ENCODE measurements at regions not wholly inside any gene's neighbourhood (a gene's known extent, or its start where the extent isn't known, plus 50 kb on each side); places are given as distances from the start of the nearest gene placed in this dataset.
"Not testable (repeated sequence)": the region's sequence is repeated elsewhere in the genome, so short reads cannot be mapped to it uniquely, and the experiment has no call there.

DNA sequence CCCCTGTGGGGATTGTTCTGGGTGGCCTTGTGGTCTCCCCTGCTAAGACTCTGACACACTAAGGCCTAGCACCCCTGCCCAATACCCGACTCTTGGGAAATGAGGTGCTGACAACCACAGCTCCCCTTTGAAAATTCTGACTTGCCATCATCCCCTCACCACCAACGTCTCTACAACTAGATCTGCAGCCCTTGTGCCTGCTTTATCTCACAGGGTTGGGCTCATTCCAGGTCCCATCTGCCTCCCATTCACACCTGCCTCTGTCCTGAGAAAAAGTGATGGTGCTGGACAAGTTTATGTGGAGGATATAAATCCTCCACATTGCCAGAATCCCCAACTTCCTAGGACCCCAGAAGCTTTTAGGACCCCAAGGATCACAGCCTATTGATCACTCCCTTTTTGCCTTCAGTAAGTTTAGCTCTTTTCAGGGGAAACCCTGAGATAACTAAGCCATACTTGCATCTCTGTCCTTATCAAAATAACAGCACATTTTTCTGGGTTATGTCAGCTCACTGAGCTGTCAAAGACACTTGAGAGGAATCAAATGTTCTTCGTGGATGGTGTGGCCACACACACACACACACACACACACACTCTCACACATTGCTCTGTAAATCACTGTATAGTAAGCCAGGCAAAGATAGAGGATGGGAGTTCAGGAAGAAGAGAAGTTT lies 136.8 kb upstream of the CES5A start:
- DNase-seq, result no peak

DNA sequence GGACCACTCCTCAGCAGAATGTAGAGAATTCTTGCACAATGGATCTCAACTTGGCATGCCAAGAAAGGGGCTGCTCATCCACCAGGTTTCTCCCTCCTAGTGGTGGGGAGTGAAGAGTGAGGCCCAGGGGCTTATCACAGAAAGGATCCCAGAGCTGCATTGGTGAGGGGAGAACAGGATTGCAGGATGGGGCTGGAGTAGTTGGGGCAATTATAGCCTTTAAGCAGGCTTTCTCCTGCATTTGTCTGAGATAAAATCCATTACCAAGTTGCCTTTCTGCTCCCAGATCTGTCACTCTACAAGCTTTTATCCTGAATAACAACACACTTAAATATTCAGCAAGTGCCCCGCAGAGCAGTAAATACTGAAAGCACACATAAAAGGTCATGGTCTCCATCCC lies 130.8 kb upstream of the CES5A start:
- DNase-seq, result no peak

DNA sequence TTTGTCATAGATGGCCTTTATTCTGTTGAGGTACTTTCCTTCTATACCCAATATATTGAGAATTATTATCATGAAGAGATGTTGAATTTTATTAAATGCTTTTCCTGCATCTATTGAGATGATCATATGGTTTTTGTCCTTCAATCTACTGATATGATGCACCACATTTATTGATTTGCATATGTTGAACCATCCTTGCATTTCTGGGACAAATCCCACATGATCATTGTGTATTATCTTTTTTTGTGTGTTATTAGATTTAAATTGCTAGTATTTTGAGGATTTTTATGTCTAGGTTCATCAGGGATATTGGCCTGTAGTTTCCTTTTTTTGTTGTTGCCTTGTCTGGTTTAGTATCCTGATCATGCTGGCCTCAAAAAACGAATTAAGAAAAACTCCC lies 124.5 kb upstream of the CES5A start:
- no peak for DNase-seq

DNA sequence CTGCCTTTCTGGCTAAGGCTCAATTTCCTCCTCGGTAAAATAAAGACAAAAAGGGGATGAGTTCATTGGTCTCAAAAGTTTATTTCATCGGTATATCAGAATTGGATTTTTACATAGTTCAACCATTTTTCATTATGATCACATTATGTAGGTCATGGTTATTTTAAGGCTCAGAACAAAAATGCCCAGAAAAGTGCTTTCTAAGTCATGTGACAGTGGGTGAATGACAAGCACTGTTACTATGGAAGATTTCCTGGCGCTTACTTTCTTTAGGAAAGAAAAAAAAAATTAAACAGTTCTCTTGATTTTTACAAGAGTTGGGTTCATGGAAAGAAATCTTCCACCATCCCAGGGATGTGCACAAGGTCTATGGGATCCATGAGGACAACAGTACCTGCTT lies 117.9 kb upstream of the CES5A start:
- DNase-seq, result no peak

DNA sequence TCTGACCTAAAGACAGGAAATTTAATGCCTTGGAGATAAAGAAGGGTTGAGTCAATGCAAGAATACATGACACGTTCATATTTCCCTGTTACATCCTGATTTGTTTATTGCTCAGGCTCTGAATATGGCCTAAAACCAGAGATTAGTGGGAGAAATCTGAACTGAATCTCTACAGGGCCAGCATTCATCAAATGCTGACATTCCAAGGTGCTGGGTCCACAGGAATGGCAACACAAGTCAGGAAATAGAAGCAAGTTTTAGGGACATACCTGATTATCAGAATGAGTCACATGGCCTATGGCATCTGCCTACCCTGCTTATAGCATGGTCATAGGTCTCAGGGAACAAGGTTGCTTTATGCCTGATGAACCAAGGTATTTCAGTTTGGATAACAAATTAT lies 117.4 kb upstream of the CES5A start:
- no peak for DNase-seq

DNA sequence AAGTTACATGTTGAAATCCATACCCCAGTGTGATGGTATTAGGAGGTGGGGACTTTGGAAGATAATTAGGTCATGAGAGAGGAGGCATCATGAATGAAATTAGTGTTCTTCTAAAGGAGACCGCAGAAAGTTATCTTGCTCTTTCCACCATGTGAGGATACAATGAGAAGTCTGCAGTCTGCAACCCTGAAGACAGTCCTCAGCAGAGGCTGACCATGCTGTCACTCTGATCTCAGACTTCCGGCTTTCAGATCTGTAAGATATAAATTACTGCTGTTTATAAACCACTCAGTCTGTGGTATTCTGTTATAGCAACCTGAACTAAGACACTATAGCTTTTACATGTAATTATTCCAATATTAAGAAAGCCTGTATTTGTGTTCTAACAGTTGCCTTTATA lies 116.7 kb upstream of the CES5A start:
- no peak for DNase-seq

DNA sequence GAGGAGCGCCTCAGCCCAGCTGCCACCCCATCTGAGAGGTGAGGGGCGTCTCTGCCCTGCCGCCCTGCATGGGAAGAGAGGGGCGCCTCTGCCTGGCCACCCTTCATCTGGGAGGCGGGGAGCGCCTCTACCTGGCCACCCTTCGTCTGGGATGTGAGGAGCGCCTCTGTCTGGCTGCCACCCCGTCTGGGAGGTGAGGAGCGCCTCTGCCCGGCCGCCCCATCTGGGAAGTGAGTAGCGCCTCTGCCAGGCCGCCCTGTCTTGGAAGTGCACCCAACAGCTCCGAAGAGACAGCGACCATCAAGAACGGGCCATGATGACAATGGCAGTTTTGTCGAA lies 114.4 kb upstream of the CES5A start:
- DNase-seq, result no peak

DNA sequence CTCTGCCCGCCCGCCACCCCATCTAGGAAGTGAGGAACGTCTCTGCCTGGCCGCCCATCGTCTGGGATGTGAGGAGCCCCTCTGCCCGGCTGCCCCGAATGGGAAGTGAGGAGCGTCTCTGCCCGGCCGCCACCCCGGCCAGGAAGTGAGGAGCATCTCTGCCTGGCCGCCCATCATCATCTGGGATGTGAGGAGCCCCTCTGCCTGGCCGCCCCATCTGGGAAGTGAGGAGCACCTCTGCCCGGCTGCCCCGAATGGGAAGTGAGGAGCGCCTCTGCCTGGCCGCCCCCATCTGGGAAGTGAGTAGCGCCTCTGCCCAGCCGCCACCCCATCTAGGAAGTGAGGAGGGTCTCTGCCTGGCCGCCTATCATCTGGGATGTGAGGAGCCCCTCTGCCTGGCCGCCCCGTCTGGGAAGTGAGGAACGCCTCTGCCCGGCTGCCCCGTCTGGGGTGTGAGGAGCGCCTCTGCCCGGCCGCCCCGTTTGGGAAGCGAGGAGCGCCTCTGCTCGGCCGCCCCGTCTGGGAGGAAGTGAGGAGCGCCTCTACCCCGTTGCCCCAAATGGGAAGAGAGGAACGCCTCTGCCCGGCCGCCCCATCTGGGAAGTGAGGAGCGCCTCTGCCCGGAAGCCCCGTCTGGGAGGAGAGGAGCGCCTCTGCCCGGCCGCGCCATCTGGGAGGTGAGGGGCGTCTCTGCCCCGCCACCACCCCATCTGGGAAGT lies 113.8 kb upstream of the CES5A start:
- not testable (repeated sequence) for DNase-seq

DNA sequence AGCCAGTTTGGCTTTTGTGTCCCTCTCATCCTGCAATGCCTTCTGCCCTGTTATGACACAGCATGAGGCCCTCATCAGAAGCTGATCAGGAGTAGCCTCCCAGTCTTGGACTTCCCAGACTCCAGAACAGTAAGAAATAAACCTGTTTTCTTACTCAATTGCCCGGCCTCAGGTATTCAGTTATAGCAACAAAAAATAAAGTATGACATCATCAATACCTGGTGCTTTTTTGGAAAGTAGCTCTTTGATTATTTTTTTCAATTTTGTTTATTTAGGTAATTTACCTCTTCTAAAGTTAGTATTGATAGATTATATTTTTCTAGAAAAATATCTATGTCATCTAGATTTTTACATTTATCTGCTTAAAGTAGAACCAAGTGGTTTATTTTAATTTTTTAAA lies 112.8 kb upstream of the CES5A start:
- DNase-seq, result no peak

DNA sequence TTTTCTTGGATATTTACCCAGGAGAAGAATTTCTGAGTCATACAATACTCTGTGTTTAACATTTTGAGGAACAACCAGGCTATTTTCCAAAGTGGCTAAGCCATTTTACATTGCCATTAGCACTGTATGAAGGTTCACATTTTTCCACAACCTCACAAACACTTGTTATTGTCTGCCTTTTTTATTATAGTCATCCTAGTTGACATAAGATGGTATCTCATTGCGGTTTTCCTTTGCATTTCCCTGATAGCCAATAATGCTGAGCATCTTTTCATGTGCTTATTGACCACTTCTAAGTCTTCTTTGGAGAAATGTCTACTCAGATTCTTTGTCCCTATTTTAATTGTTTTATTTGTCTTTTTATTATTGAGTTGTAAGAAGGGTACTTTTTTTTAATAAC lies 107.4 kb upstream of the CES5A start:
- no peak for DNase-seq

DNA sequence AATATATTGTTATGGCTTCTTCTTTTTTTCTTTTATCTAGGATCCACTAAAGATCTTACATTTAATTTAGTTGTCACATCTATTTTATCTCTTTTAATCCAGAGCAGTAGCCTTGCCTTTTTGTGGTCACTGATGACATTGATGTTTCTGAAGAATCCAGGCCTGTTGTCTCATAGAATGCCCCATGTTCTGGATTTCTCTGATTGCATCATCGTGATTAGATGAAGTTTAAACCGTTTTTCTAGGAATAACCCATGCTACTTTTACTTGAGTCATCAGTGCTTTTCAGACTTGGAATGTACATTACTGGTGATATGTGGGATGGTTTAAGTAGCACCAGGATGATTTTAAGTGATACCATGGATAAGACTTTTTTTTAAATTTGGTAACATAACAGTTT lies 106.4 kb upstream of the CES5A start:
- no peak for DNase-seq

DNA sequence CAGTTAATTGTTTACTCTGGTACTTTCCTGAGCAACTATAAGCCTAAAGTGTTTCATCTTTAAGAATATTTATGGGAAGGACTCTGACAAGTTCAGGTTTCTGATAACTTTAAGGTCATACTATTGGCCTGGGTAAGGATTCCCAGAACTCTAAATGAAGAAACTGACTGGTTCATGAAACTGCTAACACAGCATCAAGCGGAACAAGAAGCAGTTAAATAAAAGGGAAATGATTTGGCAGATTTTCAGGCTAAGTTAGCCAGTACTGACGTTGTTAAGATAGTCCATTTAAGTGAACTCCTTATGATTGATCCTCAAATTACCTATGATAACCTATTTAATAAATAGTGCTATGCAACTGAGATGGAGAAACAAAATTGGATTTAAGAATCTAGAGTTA lies 101.6 kb upstream of the CES5A start:
- no peak for DNase-seq

DNA sequence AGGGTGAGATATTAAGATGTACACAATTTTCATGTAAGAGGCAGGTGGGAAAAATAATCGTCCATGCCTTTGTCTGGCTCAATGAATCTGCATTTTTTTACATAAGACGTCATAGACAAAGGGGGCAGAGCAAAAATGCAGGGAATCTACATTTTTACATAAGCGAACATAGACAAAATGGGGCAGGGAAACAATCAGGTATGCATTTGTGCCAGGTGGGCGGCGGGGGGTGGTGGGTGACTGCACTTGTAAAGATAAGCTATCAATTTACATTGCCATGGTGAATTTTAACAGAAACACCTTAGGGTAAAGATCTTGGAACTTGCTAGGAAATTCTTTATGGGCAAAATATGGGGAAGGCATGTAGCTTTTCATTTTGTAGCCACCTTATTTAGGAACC lies 96.3 kb upstream of the CES5A start:
- no peak for DNase-seq

DNA sequence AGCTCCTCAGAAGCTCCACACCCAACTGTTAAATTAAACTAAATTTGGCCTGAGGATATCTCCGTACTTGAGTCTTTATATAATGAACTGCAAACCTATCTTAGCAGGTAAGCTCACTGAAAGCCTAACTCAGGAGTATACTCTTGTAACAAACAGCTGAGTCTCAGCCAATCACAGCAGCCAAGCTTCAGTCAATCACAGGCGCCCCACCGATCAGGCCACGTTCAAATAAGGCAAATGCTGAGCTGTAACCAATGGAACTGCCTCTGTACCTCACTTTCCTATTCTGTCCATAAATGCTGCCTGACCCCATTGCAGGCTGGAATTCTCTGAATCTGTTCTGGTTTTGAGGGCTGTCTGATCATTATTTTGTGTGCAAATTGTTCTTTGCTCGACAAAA lies 93.0 kb upstream of the CES5A start:
- no peak for DNase-seq

DNA sequence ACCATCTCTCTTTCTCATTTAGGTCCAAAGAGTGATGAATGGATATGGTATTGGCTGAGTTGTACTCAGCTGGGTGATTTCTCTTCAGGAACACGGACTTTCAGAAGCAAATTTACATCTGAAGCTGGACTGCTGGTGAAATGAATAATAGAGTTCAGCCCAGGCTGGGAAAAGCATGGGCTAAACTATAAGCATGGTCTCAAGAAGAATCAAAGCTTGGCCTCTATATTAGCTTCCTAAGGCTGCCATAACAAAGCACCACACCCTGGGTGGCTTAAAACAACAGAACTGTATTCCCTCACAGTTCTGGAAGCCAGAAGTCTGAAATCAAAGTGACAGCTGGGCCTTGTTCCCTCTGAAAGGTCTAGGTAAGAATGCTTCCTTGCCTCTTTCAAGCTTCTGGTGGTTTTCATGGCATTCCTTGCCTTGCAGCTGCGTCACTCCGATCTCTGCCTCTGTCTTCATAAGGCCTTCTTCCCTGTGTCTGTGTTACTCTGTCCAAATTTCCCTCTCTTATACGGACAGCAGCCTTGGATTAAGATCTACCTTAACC lies 89.8 kb upstream of the CES5A start:
- DNase-seq, result no peak

DNA sequence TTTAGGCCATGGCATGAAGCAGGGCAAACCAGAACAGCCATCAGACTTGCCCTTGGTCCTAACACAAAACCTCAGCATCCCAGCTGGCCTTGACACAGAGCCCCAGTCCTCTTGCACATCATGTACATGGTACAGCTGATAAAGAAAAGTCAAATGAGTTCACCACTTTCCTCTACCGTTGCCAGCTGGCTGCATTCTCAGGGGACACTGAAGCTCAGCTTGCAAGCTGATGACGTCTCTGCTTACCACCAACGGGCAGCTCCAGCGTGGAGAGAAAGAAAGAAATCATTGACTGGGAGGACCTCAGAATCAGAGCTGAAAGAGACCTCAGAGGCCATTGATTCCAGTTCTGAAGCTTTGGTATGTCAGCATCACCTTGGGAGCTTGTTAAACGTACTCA lies 80.7 kb upstream of the CES5A start:
- DNase-seq, result no peak

DNA sequence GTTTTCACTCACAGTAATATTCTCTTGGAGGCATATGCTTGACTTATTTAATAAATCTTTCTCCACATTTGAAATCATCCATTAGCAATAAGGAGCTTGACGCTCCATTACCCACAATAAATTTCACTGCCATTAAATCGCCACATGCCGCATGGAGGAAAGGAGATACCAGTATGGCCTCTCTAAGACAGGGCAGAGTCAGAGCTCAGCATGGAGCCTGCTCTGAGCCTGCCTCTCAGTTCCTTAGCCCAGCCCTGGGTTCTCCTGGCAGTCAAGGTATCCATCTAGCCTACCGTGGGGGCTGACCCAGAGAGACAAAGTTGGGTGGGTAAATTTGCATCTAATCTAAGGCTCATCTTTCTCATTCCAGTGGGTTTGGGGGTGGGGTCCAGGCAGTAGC lies 80.3 kb upstream of the CES5A start:
- DNase-seq, result no peak

DNA sequence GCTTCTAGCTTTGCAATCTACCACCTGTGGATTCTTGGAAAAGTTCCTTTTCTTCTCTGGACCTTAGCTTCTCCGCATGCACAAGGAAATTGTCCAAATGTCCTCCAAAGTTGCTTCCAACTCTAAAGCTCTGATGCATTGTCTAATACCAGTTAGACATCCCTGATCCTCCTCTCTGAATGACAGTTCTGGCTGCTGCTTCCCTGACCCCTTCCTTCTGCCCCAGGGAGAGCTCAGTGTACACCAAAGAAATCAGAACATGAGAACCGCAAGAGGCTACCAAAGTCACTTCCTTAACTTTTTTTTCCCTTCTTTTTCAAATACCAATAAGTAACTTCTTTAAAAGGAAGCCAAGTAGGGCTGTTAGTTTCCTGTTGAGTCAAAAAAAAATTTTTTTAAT lies 79.7 kb upstream of the CES5A start:
- no peak for DNase-seq

DNA sequence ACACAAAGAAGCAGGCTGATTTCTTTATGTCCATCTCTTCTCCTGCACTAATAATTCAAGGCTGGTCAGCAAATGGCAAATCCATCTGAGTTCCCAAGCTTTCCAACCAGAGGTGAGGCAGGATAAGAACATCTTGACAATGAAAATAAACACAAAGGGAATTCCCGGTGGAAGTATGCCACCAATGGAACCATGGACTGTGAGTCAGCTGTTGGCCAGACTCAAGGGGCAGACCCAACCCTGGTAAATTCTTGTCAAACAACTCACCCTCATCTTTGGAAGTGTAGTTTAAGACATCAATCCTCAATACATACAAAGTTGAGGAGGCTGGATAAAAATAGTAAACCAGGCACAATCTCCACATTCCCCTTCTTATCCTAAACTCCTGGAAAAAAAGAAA lies 74.3 kb upstream of the CES5A start:
- no peak for DNase-seq

DNA sequence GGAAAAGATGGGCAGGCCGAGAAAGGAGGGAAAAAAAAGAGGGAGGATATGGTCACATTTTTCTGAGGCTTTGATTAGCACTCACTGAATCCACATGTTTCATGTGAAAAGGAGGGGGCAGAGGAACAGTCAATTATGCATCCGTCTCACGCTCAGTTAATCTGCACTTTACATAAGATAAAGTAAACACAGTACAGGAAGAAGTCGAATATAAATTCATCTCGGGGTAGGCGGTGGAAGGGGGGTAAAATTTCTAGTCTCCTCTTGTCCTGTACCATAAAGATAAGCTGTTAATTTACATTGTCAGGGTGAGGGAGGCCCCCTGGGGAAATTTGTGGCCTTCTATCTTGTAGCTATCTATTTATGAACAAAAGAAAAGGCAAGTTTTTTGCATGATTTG lies 73.1 kb upstream of the CES5A start:
- DNase-seq, result no peak

DNA sequence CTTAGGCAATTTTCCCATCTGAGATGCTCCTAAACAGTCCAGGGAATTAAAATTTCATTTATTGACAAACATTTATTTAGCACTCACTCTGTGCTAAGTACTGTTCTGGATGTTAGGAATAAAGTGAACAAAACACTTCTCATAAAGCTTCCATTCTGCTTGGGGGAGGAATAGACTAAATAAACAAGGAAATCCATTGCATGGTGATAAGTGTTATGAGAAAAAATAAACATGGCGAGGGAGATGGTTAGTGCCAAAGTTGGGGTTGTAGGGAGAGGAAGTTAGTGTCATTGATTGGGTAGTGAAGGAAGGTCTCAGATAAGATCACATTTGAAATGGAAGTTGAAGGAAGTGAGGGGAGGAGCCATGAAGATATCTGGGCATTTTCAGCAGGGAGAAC lies 72.2 kb upstream of the CES5A start:
- DNase-seq, result no peak

DNA sequence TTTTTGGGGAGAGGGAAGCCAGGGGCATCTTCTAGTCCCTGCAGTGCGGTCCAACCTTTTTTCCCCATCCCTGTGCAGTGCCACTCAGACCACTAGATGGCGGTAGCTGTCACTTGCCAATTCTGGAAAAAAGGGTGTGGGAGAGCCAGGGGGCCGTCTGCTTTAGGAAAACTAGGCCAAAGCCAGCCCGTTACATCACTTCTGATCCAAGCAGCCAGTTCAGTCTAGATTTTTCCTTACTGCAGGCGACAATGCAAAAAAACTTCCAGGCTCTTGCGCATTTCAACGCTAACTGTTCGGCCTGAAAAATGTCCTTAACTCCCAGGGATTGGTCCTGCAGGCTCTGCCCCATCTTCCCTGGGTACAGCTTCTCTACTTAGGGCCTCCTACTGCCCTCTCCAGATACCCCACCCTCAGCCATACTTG lies 69.2 kb upstream of the CES5A start:
- DNase-seq, result peak; percentile 78

DNA sequence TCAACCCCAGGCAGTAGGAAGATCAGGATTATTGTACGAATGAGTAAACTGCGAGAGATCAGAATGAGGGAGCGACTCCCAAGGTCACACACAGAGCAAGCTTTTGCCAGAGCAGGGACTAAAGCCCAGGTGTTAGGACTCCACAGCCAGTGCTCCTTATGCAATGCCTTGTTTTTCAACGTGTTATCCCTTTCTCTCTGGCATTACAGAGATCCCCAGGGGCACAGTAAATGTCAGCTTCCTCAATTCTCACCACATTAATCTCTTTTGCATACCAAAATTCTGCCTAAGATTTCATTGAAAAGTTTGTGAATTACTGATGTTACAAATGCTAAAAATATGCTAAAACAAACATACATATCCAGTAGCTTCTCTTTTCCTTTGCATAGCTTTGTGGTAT lies 68.1 kb upstream of the CES5A start:
- no peak for DNase-seq

DNA sequence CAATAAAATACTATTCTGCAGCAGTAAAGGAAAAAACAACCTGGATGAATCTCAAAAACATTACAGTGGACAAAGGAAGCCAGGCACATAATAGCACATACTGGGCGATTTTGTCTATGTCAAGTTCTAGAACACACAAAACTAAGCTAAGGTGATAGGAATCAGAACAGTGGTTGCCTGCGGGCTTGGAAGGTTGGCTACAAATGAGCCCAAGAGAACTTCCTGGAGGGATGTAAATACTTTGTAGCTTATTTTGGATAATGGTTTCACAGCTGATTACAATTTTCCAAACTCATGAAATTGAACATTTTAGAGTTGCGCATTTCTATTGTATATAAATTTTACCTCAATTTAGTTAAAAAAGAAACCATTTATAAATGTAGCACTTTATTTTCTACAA lies 67.6 kb upstream of the CES5A start:
- no peak for DNase-seq

DNA sequence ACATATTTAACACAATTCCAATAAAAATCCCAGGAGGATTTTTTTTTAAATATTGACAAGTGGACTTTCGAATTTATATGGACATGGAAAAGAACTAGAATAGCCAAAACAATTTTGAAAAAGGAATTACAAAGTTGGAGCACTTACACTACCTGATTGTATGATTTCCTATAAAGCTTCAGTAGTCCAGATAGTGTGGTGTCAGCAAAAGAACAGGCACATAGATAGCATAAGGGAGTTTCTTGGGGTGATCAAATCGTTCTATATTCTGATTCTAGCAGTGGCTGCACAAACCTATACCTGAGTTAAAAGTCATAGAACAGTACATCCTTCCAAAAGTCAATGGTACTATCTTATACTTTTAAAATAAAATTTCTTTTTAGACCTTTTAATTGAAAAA lies 66.4 kb upstream of the CES5A start:
- DNase-seq, result no peak
